HL-60 (cell line): ENCODE measurements at regions not wholly inside any gene's neighbourhood (a gene's known extent, or its start where the extent isn't known, plus 50 kb on each side); places are given as distances from the start of the nearest gene placed in this dataset.

Experiments
- DNase-seq, 2 experiments: peaks; one replicate each; pipeline ENCODE4 v3.0.0-alpha.2; 2010 to 2020; ENCODE audit warnings: low read depth in 1 of 2, low spot score in 1 of 2
- H3K27ac ChIP-seq: fragments of 250-450 bp; sonication (Bioruptor Pico); replicated peaks from 2 replicates; pipeline ENCODE4 v1.5.1; 2020; ENCODE audit warnings: mild to moderate bottlenecking, moderate library complexity
- H3K27me3 ChIP-seq: fragments of 250-450 bp; sonication (Bioruptor Pico); 2 replicates; pipeline ENCODE4 v1.5.1; 2021; ENCODE audit warnings: mild to moderate bottlenecking, moderate library complexity; ENCODE audit not compliant: insufficient read depth, poor library complexity, severe bottlenecking
- H3K4me3 ChIP-seq: replicated peaks from 2 replicates; pipeline ENCODE4 v1.5.1; 2011; ENCODE audit warnings: mild to moderate bottlenecking, control low read depth, low read length; ENCODE audit not compliant: insufficient read depth
- CTCF ChIP-seq: IDR thresholded peaks from one replicate; pipeline ENCODE4 v1.5.1; 2011; ENCODE audit warnings: low read length, control low read depth, inconsistent platforms; ENCODE audit not compliant: insufficient read depth
- GABPA ChIP-seq: IDR thresholded peaks from 2 replicates; pipeline ENCODE4 v1.6.1; 2012; ENCODE audit warnings: low read depth
- POLR2AphosphoS5 ChIP-seq: IDR thresholded peaks from 2 replicates; pipeline ENCODE4 v1.6.1; 2012; ENCODE audit warnings: low read depth
- REST ChIP-seq: IDR thresholded peaks from 2 replicates; pipeline ENCODE4 v1.6.1; 2012; ENCODE audit warnings: low read depth; ENCODE audit not compliant: insufficient replicate concordance
- SPI1 ChIP-seq: IDR thresholded peaks from 2 replicates; pipeline ENCODE4 v1.6.1; 2012; ENCODE audit warnings: low read depth, mild to moderate bottlenecking, borderline replicate concordance

- H3K4me3 ChIP-seq: no peak overlapping the region
- no peak for DNase-seq
- TF ChIP-seq GABPA (no peak), REST (no peak), CTCF (no peak), SPI1 (no peak), POLR2AphosphoS5 (no peak)
- H3K27me3 ChIP-seq: no peaks in the 10 kb centered on the region
- H3K27ac ChIP-seq: no peak overlapping the region
Observed at GRCh38 chr1:191699343-191699742, 458.9 kb upstream of the RGS18 start.

GRCh38 chr1:191700922-191701321, 457.3 kb upstream of the RGS18 start:
- TF ChIP-seq REST (no peak), POLR2AphosphoS5 (no peak), CTCF (no peak), GABPA (no peak), SPI1 (no peak)
- H3K4me3 ChIP-seq: no peak overlapping the region
- no peak overlapping the region for H3K27ac ChIP-seq
- no peaks in the 10 kb centered on the region for H3K27me3 ChIP-seq
- DNase-seq: no peak

- TF ChIP-seq CTCF (no peak), POLR2AphosphoS5 (no peak), SPI1 (no peak), GABPA (no peak), REST (no peak)
- no peak overlapping the region for H3K4me3 ChIP-seq
- no peak for DNase-seq
- no peaks in the 10 kb centered on the region for H3K27me3 ChIP-seq
- no peak overlapping the region for H3K27ac ChIP-seq
Observed at GRCh38 chr1:191702124-191702523, 456.1 kb upstream of the RGS18 start.
